Lower leg skin (tissue), 3 donors: ENCODE measurements at regions not wholly inside any gene's neighbourhood (a gene's known extent, or its start where the extent isn't known, plus 50 kb on each side); places are given as distances from the start of the nearest gene placed in this dataset.

Source experiments
- CTCF ChIP-seq, 3 donors: fragments of 450-650 bp; IDR thresholded peaks; one replicate each; pipeline ENCODE4 v1.5.1; 2016; ENCODE audit warnings: antibody characterized with exemption in 3 of 3, mild to moderate bottlenecking in 3 of 3, moderate library complexity in 2 of 3
- POLR2A ChIP-seq, 2 donors: fragments of 450-650 bp; IDR thresholded peaks; one replicate each; pipeline ENCODE4 v1.6.1; 2016 to 2017; ENCODE audit warnings: antibody characterized with exemption in 2 of 2, mild to moderate bottlenecking in 1 of 2, moderate library complexity in 1 of 2

GRCh38 chr7:27427416-27427815 lies 184.8 kb downstream of the EVX1 start:
- TF ChIP-seq CTCF (IDR thresholded peaks at IDR 0.05) (no peak), POLR2A (IDR thresholded peaks at IDR 0.05) (no peak)
